Natural killer cell (primary cell): ENCODE measurements at regions not wholly inside any gene's neighbourhood (a gene's known extent, or its start where the extent isn't known, plus 50 kb on each side); places are given as distances from the start of the nearest gene placed in this dataset.

ENCODE experiments used
- ATAC-seq, 3 donors: fragments of 150-1000 bp in 2 of 3; fragments of 200-7000 bp in 1 of 3; cut with Tn5 transposase; 1 replicate in 1 of 3; 2 replicates in 2 of 3; pipeline ENCODE4 v1.10.0; 2021; ENCODE audit warnings: mild to moderate bottlenecking in 2 of 3, moderate library complexity in 2 of 3
- DNase-seq, 2 donors: peaks; one replicate each; pipeline versions ENCODE4 v3.0.0 to v3.0.0-alpha.2; 2013 to 2021; ENCODE audit warnings: mixed read lengths in 1 of 2
- H3K27ac ChIP-seq: one replicate; pipeline ENCODE4 v1.5.1; 2013; ENCODE audit warnings: mild to moderate bottlenecking, low read length
- H3K27me3 ChIP-seq: one replicate; pipeline ENCODE4 v1.6.1; 2013; ENCODE audit warnings: low read length; ENCODE audit not compliant: control insufficient read depth, insufficient read depth
- H3K36me3 ChIP-seq: one replicate; pipeline ENCODE4 v1.6.1; 2013; ENCODE audit warnings: low read length; ENCODE audit not compliant: control insufficient read depth, insufficient read depth
- H3K4me1 ChIP-seq: one replicate; pipeline ENCODE4 v1.6.1; 2013; ENCODE audit warnings: low read length; ENCODE audit not compliant: control insufficient read depth, insufficient read depth
- H3K4me3 ChIP-seq: one replicate; pipeline ENCODE4 v1.5.1; 2013; ENCODE audit warnings: low read length
- H3K9me3 ChIP-seq: one replicate; pipeline ENCODE4 v1.6.1; 2013; ENCODE audit warnings: low read length; ENCODE audit not compliant: control insufficient read depth, insufficient read depth
- H3K27ac Mint-ChIP-seq, 2 donors: one replicate each; pipeline ENCODE4 v1.8.0; 2022; ENCODE audit warnings: mild to moderate bottlenecking in 2 of 2, mixed read lengths in 2 of 2, moderate library complexity in 1 of 2
- H3K27me3 Mint-ChIP-seq, 2 donors: one replicate each; pipeline ENCODE4 v1.8.0; 2022; ENCODE audit warnings: low read depth in 2 of 2, mixed read lengths in 2 of 2
- H3K36me3 Mint-ChIP-seq: one replicate; pipeline ENCODE4 v1.8.0; 2022; ENCODE audit warnings: mixed read lengths
- H3K4me1 Mint-ChIP-seq, 2 donors: one replicate each; pipeline ENCODE4 v1.8.0; 2022; ENCODE audit warnings: mixed read lengths in 2 of 2
- H3K4me3 Mint-ChIP-seq: one replicate; pipeline ENCODE4 v1.8.0; 2022; ENCODE audit warnings: mild to moderate bottlenecking, moderate library complexity, mixed read lengths
- H3K9me3 Mint-ChIP-seq, 2 donors: one replicate each; pipeline ENCODE4 v1.8.0; 2022; ENCODE audit warnings: mixed read lengths in 2 of 2
- CTCF ChIP-seq: fragments of 200-600 bp; IDR thresholded peaks from one replicate; pipeline ENCODE4 v1.8.0; 2022; ENCODE audit warnings: antibody characterized with exemption
- WGBS: methylation state at CpG from one replicate; pipeline ENCODE4 v1.1.7; 2013; ENCODE audit warnings: missing lambda C conversion rate; ENCODE audit not compliant: insufficient coverage; 5-methylcytosine and 5-hydroxymethylcytosine counted together
- intact Hi-C: fragments of 100-400 bp; cut with micrococcal nuclease; formaldehyde crosslinking; loops from one replicate; pipeline ENCODE4 v1.14.2; 2022

GRCh38 chr2:128391679-128392078, 73.0 kb upstream of the HS6ST1 start:
- H3K27ac ChIP-seq = no peak overlapping the region
- TF ChIP-seq CTCF = no peak
- ATAC-seq = no peak
- H3K36me3 Mint-ChIP-seq = no peaks in the 10 kb centered on the region
- no peak overlapping the region for H3K27ac Mint-ChIP-seq
- H3K4me3 Mint-ChIP-seq = no peak overlapping the region
- no peaks in the 10 kb centered on the region for H3K27me3 ChIP-seq
- no peaks in the 10 kb centered on the region for H3K4me1 Mint-ChIP-seq
- intact Hi-C loops = no loop called here
- H3K9me3 Mint-ChIP-seq = no peaks in the 10 kb centered on the region
- H3K27me3 Mint-ChIP-seq = peaks cover 0 to 4% of the 10 kb centered on the region in 2 donors
- WGBS = 85% methylated on average over 3 of the region's 3 CpGs
- H3K4me1 ChIP-seq = no peaks in the 10 kb centered on the region
- no peaks in the 10 kb centered on the region for H3K9me3 ChIP-seq
- H3K4me3 ChIP-seq = no peak overlapping the region
- DNase-seq = no peak
- H3K36me3 ChIP-seq = no peaks in the 10 kb centered on the region

- Mint-ChIP-seq H3K27me3 (peaks cover 0 to 4% of the 10 kb centered on the region in 2 donors), H3K4me1 (no peaks in the 10 kb centered on the region), H3K9me3 (no peaks in the 10 kb centered on the region), H3K27ac (no peak overlapping the region), H3K4me3 (no peak overlapping the region), H3K36me3 (no peaks in the 10 kb centered on the region)
- H3K4me3 ChIP-seq = no peak overlapping the region
- 91% methylated on average over 3 of the region's 3 CpGs for WGBS
- H3K9me3 ChIP-seq = no peaks in the 10 kb centered on the region
- ATAC-seq (no peak), DNase-seq (no peak)
- H3K4me1 ChIP-seq = no peaks in the 10 kb centered on the region
- no peak for TF ChIP-seq CTCF
- no peak overlapping the region for H3K27ac ChIP-seq
- intact Hi-C loops = no loop called here
- H3K27me3 ChIP-seq = no peaks in the 10 kb centered on the region
- H3K36me3 ChIP-seq = no peaks in the 10 kb centered on the region
Observed at GRCh38 chr2:128392207-128392606, 73.5 kb upstream of the HS6ST1 start.

- H3K4me3 Mint-ChIP-seq = no peak overlapping the region
- DNase-seq (no peak), ATAC-seq (no peak)
- no peaks in the 10 kb centered on the region for H3K36me3 Mint-ChIP-seq
- H3K9me3 ChIP-seq = no peaks in the 10 kb centered on the region
- H3K4me3 ChIP-seq = no peak overlapping the region
- 87% methylated on average over 9 of the region's 11 CpGs for WGBS
- peaks cover 8 to 13% of the 10 kb centered on the region in 2 donors for H3K27me3 Mint-ChIP-seq
- no peak overlapping the region for H3K27ac Mint-ChIP-seq
- intact Hi-C loops = no loop called here
- no peak for TF ChIP-seq CTCF
- H3K4me1 ChIP-seq = no peaks in the 10 kb centered on the region
- no peaks in the 10 kb centered on the region for H3K36me3 ChIP-seq
- H3K27ac ChIP-seq = no peak overlapping the region
- H3K4me1 Mint-ChIP-seq = no peaks in the 10 kb centered on the region
- no peaks in the 10 kb centered on the region for H3K9me3 Mint-ChIP-seq
- H3K27me3 ChIP-seq = no peaks in the 10 kb centered on the region
Observed at GRCh38 chr2:128394007-128394730, 75.5 kb upstream of the HS6ST1 start.

GRCh38 chr2:128395196-128395595, 76.5 kb upstream of the HS6ST1 start:
- H3K27ac Mint-ChIP-seq = no peak overlapping the region
- intact Hi-C loops = no loop called here
- DNase-seq (no peak), ATAC-seq (no peak)
- no peaks in the 10 kb centered on the region for H3K4me1 Mint-ChIP-seq
- H3K4me3 ChIP-seq = no peak overlapping the region
- H3K9me3 ChIP-seq = no peaks in the 10 kb centered on the region
- H3K27me3 Mint-ChIP-seq = peaks cover 10 to 22% of the 10 kb centered on the region in 2 donors
- H3K27me3 ChIP-seq = no peaks in the 10 kb centered on the region
- no peaks in the 10 kb centered on the region for H3K4me1 ChIP-seq
- WGBS = 83% methylated on average over 10 of the region's 10 CpGs
- no peaks in the 10 kb centered on the region for H3K36me3 Mint-ChIP-seq
- TF ChIP-seq CTCF = no peak
- no peaks in the 10 kb centered on the region for H3K36me3 ChIP-seq
- H3K4me3 Mint-ChIP-seq = no peak overlapping the region
- H3K27ac ChIP-seq = no peak overlapping the region
- H3K9me3 Mint-ChIP-seq = no peaks in the 10 kb centered on the region
